Naive thymus-derived CD8-positive, alpha-beta T cell (primary cell): ENCODE measurements at regions not wholly inside any gene's neighbourhood (a gene's known extent, or its start where the extent isn't known, plus 50 kb on each side); places are given as distances from the start of the nearest gene placed in this dataset.

Experiments used
- ATAC-seq, 2 donors: fragments of 150-1000 bp; cut with Tn5 transposase in 1 of 2; sonication (Bioruptor Pico), chemical (Tn5 transposase) in 1 of 2; 1 replicate in 1 of 2; 2 replicates in 1 of 2; pipeline ENCODE4 v1.10.0; 2021; ENCODE audit warnings: mild to moderate bottlenecking in 2 of 2, moderate library complexity in 2 of 2
- POLR2A ChIA-PET: fragments of 350-600 bp; sonication (Branson Sonifier 250); formaldehyde crosslinking; loops from one replicate; lab custom pipeline; 2021; ENCODE audit warnings: antibody characterized with exemption; lab: Charles Lee
- DNase-seq, 10 donors: peaks; one replicate each; pipeline versions ENCODE4 v3.0.0 to v3.0.0-alpha.2; 2020 to 2022
- H3K27ac Mint-ChIP-seq, 10 donors: one replicate each; pipeline ENCODE4 v1.8.0; 2020 to 2022; ENCODE audit warnings: mild to moderate bottlenecking in 10 of 10, mixed read lengths in 10 of 10, moderate library complexity in 4 of 10, inconsistent platforms in 1 of 10
- H3K27me3 Mint-ChIP-seq, 5 donors: one replicate each; pipeline ENCODE4 v1.8.0; 2021 to 2022; ENCODE audit warnings: mixed read lengths in 5 of 5
- H3K36me3 Mint-ChIP-seq, 3 donors: one replicate each; pipeline ENCODE4 v1.8.0; 2020 to 2022; ENCODE audit warnings: mixed read lengths in 3 of 3, mild to moderate bottlenecking in 2 of 3, inconsistent platforms in 1 of 3
- H3K4me1 Mint-ChIP-seq, 4 donors: one replicate each; pipeline ENCODE4 v1.8.0; 2021 to 2022; ENCODE audit warnings: mixed read lengths in 4 of 4
- H3K4me3 Mint-ChIP-seq, 10 donors: one replicate each; pipeline ENCODE4 v1.8.0; 2020 to 2022; ENCODE audit warnings: mild to moderate bottlenecking in 10 of 10, mixed read lengths in 10 of 10, moderate library complexity in 6 of 10, inconsistent platforms in 1 of 10
- H3K9me3 Mint-ChIP-seq, 9 donors: one replicate each; pipeline ENCODE4 v1.8.0; 2020 to 2022; ENCODE audit warnings: mixed read lengths in 9 of 9, mild to moderate bottlenecking in 3 of 9, inconsistent platforms in 1 of 9, moderate library complexity in 1 of 9

DNA sequence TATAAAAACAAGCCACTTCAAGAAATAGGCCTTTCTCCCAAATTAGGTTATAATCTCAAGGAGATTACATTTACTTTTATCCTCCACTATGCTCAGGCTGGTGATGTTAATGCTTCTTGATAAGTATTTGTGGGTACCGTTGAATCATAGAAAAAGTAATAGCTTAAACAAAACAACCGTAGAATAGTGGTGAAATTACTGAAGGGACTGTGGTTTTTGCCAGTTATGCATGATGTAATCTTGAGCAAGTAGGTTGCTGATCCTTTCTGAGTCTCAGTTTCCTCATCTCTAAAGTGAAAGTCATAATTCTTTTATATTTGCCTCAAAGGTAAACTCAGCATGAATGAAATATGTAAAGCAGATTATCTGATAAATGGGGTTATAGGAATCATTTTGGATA, 187.3 kb upstream of the JAG1 start:
- no peaks in the 10 kb centered on the region for H3K4me1 Mint-ChIP-seq
- H3K9me3 Mint-ChIP-seq = peaks cover 0 to 9% (median 1%) of the 10 kb centered on the region in 9 donors

DNA sequence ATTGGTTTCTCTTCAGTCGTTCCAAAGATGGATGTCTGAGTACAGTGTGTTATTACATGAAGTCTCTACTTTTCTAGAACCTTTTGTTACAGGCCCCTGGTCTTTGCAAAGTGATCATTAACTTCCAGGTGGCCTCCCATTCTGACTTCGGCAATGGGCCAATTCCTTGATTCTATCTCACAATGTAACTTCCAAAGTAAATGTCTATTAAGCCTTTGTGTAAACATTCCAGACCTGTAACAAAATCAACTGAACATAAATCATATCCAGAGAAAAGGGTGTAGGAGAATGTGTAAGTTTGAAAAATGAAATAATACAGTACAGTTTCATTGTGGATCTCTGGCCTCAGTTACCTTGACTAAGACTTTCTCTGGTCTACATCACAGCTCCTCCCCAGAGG, 187.8 kb upstream of the JAG1 start:
- Mint-ChIP-seq H3K27ac (no peak overlapping the region), H3K9me3 (peaks cover 0 to 9% (median 0%) of the 10 kb centered on the region in 9 donors), H3K4me1 (no peaks in the 10 kb centered on the region), H3K27me3 (peaks cover 0 to 10% (median 2%) of the 10 kb centered on the region in 5 donors), H3K36me3 (no peaks in the 10 kb centered on the region), H3K4me3 (no peak overlapping the region)
- POLR2A ChIA-PET = no interaction called here
- ATAC-seq (no peak), DNase-seq (no peak)

More for the DNA sequence above, 187.3 kb upstream of the JAG1 start:
- no peak for ATAC-seq
- Mint-ChIP-seq H3K36me3 (no peaks in the 10 kb centered on the region), H3K27ac (no peak overlapping the region), H3K4me3 (no peak overlapping the region), H3K27me3 (peaks cover 0 to 10% (median 3%) of the 10 kb centered on the region in 5 donors)
- POLR2A ChIA-PET = no interaction called here
- no peak for DNase-seq

DNA sequence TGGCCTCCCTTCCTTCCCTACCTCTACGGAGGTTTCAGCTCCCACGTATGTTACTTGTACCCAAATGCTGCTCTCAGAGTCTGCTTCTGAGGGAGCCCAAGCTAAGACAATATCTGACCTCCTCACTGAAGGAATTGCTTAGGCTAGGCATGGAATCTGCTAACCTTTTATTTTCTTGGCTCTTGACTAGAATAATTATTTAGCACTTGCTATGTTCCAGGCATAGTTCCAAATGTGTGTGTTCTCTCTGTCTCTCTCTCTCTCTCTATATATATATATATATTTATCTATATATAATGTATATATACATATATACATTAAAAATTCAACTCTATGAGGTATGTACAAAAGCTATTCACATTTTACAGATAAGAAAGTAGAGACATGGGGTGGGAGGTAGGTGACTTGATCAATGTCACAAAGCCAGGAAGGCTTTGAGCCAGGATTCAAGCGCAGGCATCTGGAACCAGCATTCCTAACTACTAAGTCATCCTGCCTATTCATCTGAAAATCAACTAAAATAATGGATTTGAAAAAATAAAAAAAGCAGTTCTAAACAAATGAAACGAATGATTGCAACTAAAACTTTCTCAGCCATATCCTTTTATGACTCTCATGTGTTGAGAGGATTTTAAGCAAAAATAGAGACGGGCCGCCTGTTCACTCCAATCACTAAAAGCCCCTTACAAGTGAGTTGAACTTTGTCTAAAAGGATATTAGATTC, 189.7 kb upstream of the JAG1 start:
- Mint-ChIP-seq H3K4me1 (no peaks in the 10 kb centered on the region), H3K36me3 (no peaks in the 10 kb centered on the region), H3K27me3 (peaks cover 0 to 6% (median 2%) of the 10 kb centered on the region in 5 donors), H3K27ac (no peak overlapping the region), H3K4me3 (no peak overlapping the region), H3K9me3 (peaks cover 0 to 9% (median 0%) of the 10 kb centered on the region in 9 donors)
- no peak for DNase-seq
- POLR2A ChIA-PET = no interaction called here
- ATAC-seq = no peak

DNA sequence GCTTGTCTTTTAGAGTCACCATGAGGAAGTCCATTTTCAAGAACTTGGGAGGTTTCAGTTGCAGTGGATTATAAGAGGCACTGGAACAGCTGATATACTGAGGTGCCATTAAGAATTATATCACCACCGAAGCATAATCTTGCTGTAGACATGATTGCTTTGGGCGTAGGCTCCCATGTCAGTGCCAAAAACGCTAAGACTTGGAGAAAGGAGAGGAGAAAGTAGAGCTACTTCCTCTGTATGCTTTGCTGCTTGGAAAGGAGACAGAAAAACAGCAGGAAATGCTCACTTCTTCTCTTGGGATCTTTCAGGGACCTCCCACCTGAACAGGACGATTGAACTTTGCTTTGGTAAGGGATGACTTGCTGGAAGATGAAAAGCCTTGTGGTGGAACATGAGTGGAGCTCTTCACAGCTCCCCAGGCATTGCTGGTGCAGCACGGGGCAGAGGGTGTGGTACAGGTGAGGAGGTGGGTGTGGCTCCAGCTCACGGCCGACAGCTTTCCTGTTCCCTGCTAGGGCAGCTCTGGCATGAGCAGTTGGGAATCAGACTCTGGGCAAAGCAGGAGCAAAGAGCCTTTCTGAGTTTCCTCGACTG, 190.4 kb upstream of the JAG1 start:
- Mint-ChIP-seq H3K27ac (no peak overlapping the region), H3K4me1 (no peaks in the 10 kb centered on the region), H3K4me3 (no peak overlapping the region), H3K9me3 (peaks cover 0 to 9% (median 0%) of the 10 kb centered on the region in 9 donors), H3K36me3 (no peaks in the 10 kb centered on the region), H3K27me3 (peaks cover 0 to 5% (median 2%) of the 10 kb centered on the region in 5 donors)
- DNase-seq (no peak), ATAC-seq (no peak)
- POLR2A ChIA-PET = no interaction called here

DNA sequence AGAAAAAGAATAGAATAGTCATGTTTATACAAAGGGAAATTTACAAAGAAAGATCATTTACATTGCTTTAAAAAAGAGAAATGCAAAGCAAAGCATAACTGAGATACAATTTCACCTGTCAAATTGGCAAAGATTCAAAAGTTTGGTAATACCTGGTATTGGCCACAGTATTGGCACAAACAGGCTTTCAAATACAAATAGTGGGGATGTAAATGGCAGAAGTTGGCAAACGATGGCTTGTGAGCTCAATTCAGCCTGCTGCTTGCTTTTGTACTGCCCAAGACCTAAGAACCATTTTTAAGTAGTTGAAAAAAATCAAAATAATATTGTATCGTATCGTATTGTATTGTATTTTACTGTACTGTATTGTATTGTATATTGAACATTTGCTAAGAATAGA, 194.5 kb upstream of the JAG1 start:
- POLR2A ChIA-PET = no interaction called here
- H3K27ac Mint-ChIP-seq = no peak overlapping the region
- H3K27me3 Mint-ChIP-seq = peaks cover 0 to 2% (median 0%) of the 10 kb centered on the region in 5 donors
- H3K4me3 Mint-ChIP-seq = no peak overlapping the region
- peaks cover 0 to 2% (median 0%) of the 10 kb centered on the region in 9 donors for H3K9me3 Mint-ChIP-seq
- H3K4me1 Mint-ChIP-seq = no peaks in the 10 kb centered on the region
- no peaks in the 10 kb centered on the region for H3K36me3 Mint-ChIP-seq
- DNase-seq (no peak), ATAC-seq (no peak)

DNA sequence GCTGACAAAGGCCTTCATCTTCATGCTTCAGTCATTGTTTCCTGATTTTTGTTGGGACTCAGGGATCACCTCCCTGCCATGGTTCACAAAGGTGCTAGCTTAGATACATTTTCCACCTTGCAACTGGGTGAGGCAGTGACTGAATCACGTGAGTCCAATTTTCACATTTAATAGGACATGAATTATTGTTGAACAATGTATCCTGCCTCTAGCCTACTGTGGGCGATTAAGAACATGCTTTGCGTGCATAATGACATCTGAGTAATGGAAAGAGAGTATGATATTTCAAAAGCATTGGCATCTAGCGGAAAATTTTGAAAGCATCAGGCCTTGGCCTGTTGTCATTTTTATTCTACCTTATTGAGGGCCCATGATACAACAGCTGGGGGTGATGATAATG, 199.2 kb upstream of the JAG1 start:
- POLR2A ChIA-PET = no interaction called here
- H3K27ac Mint-ChIP-seq = no peak overlapping the region
- DNase-seq (no peak), ATAC-seq (no peak)
- no peak overlapping the region for H3K4me3 Mint-ChIP-seq
- H3K4me1 Mint-ChIP-seq = no peaks in the 10 kb centered on the region
- H3K27me3 Mint-ChIP-seq = no peaks in the 10 kb centered on the region
- H3K9me3 Mint-ChIP-seq = peaks cover 0 to 11% (median 2%) of the 10 kb centered on the region in 9 donors
- no peaks in the 10 kb centered on the region for H3K36me3 Mint-ChIP-seq

DNA sequence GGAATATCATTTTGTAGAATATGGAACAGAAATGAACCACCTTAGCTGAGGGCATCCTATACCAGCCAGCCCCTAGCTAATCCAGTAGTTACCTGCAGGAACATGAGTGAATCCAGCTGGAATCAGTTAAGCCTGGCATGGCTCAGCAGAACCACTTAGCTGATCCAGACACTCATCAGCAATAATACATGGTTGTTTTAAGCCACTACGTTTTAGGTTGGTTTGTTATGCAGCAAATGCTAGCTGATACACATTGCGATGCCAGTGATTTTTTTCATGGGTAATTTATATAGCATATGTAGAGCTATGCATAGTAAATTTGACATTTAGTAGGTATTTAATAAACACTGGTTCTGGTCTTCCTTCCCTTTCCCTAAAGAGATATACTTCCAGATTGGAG, 201.9 kb upstream of the JAG1 start:
- H3K4me3 Mint-ChIP-seq = no peak overlapping the region
- H3K27me3 Mint-ChIP-seq = peaks cover 0 to 2% (median 0%) of the 10 kb centered on the region in 5 donors
- POLR2A ChIA-PET = no interaction called here
- ATAC-seq (no peak), DNase-seq (no peak)
- no peaks in the 10 kb centered on the region for H3K36me3 Mint-ChIP-seq
- H3K9me3 Mint-ChIP-seq = peaks cover 0 to 14% (median 3%) of the 10 kb centered on the region in 9 donors
- no peaks in the 10 kb centered on the region for H3K4me1 Mint-ChIP-seq
- no peak overlapping the region for H3K27ac Mint-ChIP-seq

DNA sequence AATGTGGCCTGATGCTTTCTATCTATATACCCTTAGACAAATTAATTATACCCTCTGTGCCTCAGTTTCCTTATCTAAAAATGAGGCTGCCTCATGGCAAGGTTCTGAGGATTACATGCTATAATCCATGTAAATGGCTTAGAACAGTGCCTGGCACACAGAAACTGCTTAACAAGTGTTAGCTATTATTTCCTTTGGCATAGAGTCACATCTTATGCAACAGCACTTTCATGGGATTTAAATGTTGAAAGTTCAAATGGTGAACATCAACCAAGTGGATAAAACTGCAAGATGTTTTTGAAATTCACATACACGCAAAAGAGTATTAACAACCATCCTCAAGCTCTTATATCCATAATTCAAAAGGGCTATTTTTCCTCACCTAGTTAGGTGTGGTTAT, 202.8 kb upstream of the JAG1 start:
- Mint-ChIP-seq H3K36me3 (no peaks in the 10 kb centered on the region), H3K9me3 (peaks cover 0 to 14% (median 3%) of the 10 kb centered on the region in 9 donors), H3K4me3 (no peak overlapping the region), H3K4me1 (no peaks in the 10 kb centered on the region), H3K27ac (no peak overlapping the region), H3K27me3 (peaks cover 0 to 2% (median 0%) of the 10 kb centered on the region in 5 donors)
- ATAC-seq (no peak), DNase-seq (no peak)
- POLR2A ChIA-PET = no interaction called here

DNA sequence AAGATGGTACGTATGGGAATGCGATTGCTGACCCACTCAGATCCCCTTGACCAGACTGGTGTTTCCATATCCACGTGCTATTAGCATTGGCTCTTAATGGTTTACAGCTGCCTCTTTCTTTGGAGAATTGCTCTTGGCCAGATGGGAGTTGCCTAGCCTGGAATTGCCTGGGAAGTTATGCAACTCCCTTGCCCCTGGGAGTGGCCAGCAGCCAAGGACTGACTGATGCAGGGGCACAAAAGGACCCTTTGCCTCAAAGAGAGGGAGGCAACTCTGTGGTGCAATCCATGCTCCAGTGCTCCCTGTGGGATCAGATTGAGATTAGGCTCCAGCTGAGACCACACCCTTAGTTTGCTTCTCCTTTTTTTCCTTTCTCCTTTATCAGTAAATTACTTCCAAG, 203.5 kb upstream of the JAG1 start:
- no peaks in the 10 kb centered on the region for H3K36me3 Mint-ChIP-seq
- POLR2A ChIA-PET = no interaction called here
- H3K9me3 Mint-ChIP-seq = peaks cover 0 to 14% (median 3%) of the 10 kb centered on the region in 9 donors
- H3K4me3 Mint-ChIP-seq = no peak overlapping the region
- no peaks in the 10 kb centered on the region for H3K4me1 Mint-ChIP-seq
- DNase-seq (no peak), ATAC-seq (no peak)
- no peak overlapping the region for H3K27ac Mint-ChIP-seq
- H3K27me3 Mint-ChIP-seq = peaks cover 0 to 2% (median 0%) of the 10 kb centered on the region in 5 donors

DNA sequence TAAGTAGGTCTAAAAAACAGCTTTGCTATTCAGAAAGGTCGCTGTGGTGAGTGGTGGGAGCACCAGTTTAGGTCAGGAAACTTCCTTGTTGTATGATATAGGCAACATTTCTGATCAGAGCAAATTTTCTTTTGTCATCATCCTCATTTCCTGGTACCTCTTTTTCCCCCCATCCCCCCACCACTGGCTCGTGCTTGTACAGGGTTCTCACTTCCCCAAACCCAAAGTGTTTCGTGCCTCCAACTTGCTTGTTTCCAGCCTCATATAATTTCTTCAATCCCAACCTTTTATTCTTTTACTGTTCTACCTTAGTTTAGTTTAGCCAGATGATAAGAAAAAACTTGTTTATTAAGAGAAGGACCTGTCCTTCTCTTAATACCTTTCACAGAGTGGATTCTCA, 209.4 kb upstream of the JAG1 start:
- Mint-ChIP-seq H3K27ac (no peak overlapping the region), H3K9me3 (peaks cover 0 to 16% (median 5%) of the 10 kb centered on the region in 9 donors), H3K36me3 (no peaks in the 10 kb centered on the region), H3K27me3 (peaks cover 0 to 4% (median 0%) of the 10 kb centered on the region in 5 donors), H3K4me1 (no peaks in the 10 kb centered on the region), H3K4me3 (no peak overlapping the region)
- POLR2A ChIA-PET = no interaction called here
- ATAC-seq (no peak), DNase-seq (no peak)

DNA sequence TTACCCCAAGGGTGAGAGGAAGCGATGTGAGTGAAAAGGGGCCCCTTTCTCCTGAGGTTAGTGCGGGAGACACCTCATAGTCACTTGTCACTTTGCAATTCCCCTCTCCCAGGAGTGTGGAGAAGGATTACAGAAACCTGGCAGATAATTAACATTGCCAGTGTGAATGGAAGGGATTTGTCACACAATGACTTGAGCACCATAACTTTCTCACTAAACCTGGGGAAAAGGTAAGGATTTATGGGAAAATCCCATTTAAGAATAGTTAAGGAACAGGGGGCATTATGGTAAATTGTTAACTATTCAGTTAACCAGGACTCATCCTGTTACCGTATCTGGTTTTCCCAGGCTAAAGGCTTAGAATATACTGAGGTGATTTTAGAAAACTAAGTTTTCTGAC, 219.5 kb upstream of the JAG1 start:
- peaks cover 0 to 3% (median 0%) of the 10 kb centered on the region in 5 donors for H3K27me3 Mint-ChIP-seq
- no peak for DNase-seq
- no peaks in the 10 kb centered on the region for H3K36me3 Mint-ChIP-seq
- POLR2A ChIA-PET = no interaction called here
- H3K4me3 Mint-ChIP-seq = no peak overlapping the region
- no peaks in the 10 kb centered on the region for H3K4me1 Mint-ChIP-seq
- ATAC-seq = no peak
- H3K27ac Mint-ChIP-seq = no peak overlapping the region
- peaks cover 0 to 11% (median 9%) of the 10 kb centered on the region in 9 donors for H3K9me3 Mint-ChIP-seq

DNA sequence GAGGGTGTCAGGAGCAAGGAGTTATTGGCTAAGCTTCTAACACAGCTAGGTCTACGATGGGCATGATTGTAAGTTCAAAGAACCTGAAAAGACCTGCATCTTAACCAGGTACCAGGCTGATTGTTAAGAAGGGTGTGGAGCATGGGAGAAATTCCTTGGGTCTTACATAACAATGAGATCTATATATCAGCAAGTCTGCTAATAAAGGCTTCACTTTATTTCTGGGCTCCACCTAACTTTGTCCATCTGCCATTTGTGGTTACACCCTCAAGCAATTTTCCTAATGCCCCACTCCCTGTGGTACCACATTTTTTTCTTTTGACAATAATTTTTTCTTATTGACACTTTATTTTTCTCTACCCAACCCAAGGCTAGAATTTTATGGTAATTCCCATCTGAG, 223.5 kb upstream of the JAG1 start:
- Mint-ChIP-seq H3K36me3 (peaks cover 0 to 5% (median 0%) of the 10 kb centered on the region in 3 donors), H3K27ac (no peak overlapping the region), H3K4me1 (no peaks in the 10 kb centered on the region), H3K27me3 (peaks cover 0 to 5% (median 0%) of the 10 kb centered on the region in 5 donors), H3K9me3 (peaks cover 0 to 7% (median 4%) of the 10 kb centered on the region in 9 donors), H3K4me3 (no peak overlapping the region)
- DNase-seq (no peak), ATAC-seq (no peak)
- POLR2A ChIA-PET = no interaction called here

DNA sequence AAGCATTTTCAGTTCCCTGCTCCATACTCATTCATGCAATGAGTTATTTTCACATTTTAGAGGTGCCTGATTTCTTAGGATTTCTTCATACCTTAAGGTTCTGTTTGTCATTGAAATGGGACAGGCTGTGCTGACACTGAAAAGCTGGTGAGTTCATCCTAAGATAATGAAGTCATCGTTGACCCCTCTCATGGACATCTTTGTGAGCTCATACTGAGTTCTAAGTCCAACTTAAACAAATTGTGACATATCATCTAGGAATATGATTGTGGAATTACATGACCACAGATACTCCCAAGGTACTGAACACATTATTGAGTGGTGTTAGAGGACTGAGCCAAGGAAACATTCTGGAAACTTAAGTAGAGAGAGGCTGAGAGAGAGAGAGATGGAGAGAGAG, 224.8 kb upstream of the JAG1 start:
- Mint-ChIP-seq H3K4me1 (no peaks in the 10 kb centered on the region), H3K27ac (no peak overlapping the region), H3K4me3 (no peak overlapping the region), H3K36me3 (peaks cover 0 to 5% (median 0%) of the 10 kb centered on the region in 3 donors), H3K9me3 (peaks cover 0 to 5% (median 4%) of the 10 kb centered on the region in 9 donors), H3K27me3 (peaks cover 0 to 5% (median 0%) of the 10 kb centered on the region in 5 donors)
- POLR2A ChIA-PET = no interaction called here
- ATAC-seq (no peak), DNase-seq (no peak)
